IPS DF 6.9 (cell line): ENCODE measurements at regions not wholly inside any gene's neighbourhood (a gene's known extent, or its start where the extent isn't known, plus 50 kb on each side); places are given as distances from the start of the nearest gene placed in this dataset.

ENCODE experiments used
- DNase-seq: peaks from one replicate; pipeline ENCODE4 v3.0.0-alpha.2; 2013; ENCODE audit warnings: low read depth, low spot score
- H3K27ac ChIP-seq: one replicate; pipeline ENCODE4 v1.5.1; 2013; ENCODE audit warnings: low read length, control low read depth
- H3K27me3 ChIP-seq: 2 replicates; pipeline ENCODE4 v1.6.1; 2013; ENCODE audit warnings: mild to moderate bottlenecking, low read length; ENCODE audit not compliant: control insufficient read depth, insufficient read depth
- H3K36me3 ChIP-seq: 2 replicates; pipeline ENCODE4 v1.6.1; 2013; ENCODE audit warnings: low read length; ENCODE audit not compliant: control insufficient read depth, insufficient read depth
- H3K4me1 ChIP-seq: 2 replicates; pipeline ENCODE4 v1.6.1; 2013; ENCODE audit warnings: low read length; ENCODE audit not compliant: control insufficient read depth, insufficient read depth
- H3K4me3 ChIP-seq: 2 replicates; pipeline ENCODE4 v1.5.1; 2013; ENCODE audit warnings: mild to moderate bottlenecking, low read length
- H3K9me3 ChIP-seq: 2 replicates; pipeline ENCODE4 v1.6.1; 2013; ENCODE audit warnings: low read length, inconsistent platforms; ENCODE audit not compliant: control insufficient read depth, insufficient read depth
- WGBS: extraction: QIAGEN DNeasy Blood & Tissue Kit; methylation state at CpG from one replicate; pipeline ENCODE4 v1.1.7; 2013; ENCODE audit warnings: mixed read lengths, missing lambda C conversion rate; ENCODE audit not compliant: insufficient read length, insufficient coverage; 5-methylcytosine and 5-hydroxymethylcytosine counted together

GRCh38 chr14:34203251-34203722 is 252.4 kb upstream of the EGLN3 start:
- DNase-seq: no peak
- no peak overlapping the region for H3K27ac ChIP-seq
- H3K36me3 ChIP-seq: no peaks in the 10 kb centered on the region
- H3K9me3 ChIP-seq: no peaks in the 10 kb centered on the region
- no peak overlapping the region for H3K4me3 ChIP-seq
- no peaks in the 10 kb centered on the region for H3K27me3 ChIP-seq
- no CpG with 5 or more reads among the region's 4 CpGs for WGBS
- H3K4me1 ChIP-seq: no peaks in the 10 kb centered on the region

- Histone ChIP-seq H3K36me3 (no peaks in the 10 kb centered on the region), H3K4me3 (no peak overlapping the region), H3K9me3 (no peaks in the 10 kb centered on the region), H3K27ac (no peak overlapping the region), H3K4me1 (no peaks in the 10 kb centered on the region), H3K27me3 (no peaks in the 10 kb centered on the region)
- no peak for DNase-seq
- WGBS: no CpG with 5 or more reads among the region's 3 CpGs
Observed at GRCh38 chr14:34201909-34202637, 251.2 kb upstream of the EGLN3 start.

- Histone ChIP-seq H3K36me3 (no peaks in the 10 kb centered on the region), H3K4me1 (no peaks in the 10 kb centered on the region), H3K27ac (no peak overlapping the region), H3K27me3 (no peaks in the 10 kb centered on the region), H3K9me3 (no peaks in the 10 kb centered on the region), H3K4me3 (no peak overlapping the region)
- no CpG with 5 or more reads among the region's 4 CpGs for WGBS
- no peak for DNase-seq
Observed at GRCh38 chr14:34199585-34199984, 248.7 kb upstream of the EGLN3 start.

GRCh38 chr14:34198096-34198495 is 247.2 kb upstream of the EGLN3 start:
- Histone ChIP-seq H3K9me3 (no peaks in the 10 kb centered on the region), H3K4me3 (no peak overlapping the region), H3K27ac (no peak overlapping the region), H3K36me3 (no peaks in the 10 kb centered on the region), H3K27me3 (no peaks in the 10 kb centered on the region), H3K4me1 (no peaks in the 10 kb centered on the region)
- DNase-seq: no peak
- no CpG with 5 or more reads among the region's 4 CpGs for WGBS

- no peaks in the 10 kb centered on the region for H3K9me3 ChIP-seq
- DNase-seq: no peak
- no peaks in the 10 kb centered on the region for H3K36me3 ChIP-seq
- H3K4me1 ChIP-seq: no peaks in the 10 kb centered on the region
- H3K4me3 ChIP-seq: no peak overlapping the region
- H3K27me3 ChIP-seq: no peaks in the 10 kb centered on the region
- H3K27ac ChIP-seq: no peak overlapping the region
Observed at GRCh38 chr14:34195964-34196363, 245.1 kb upstream of the EGLN3 start.

GRCh38 chr14:34190717-34191116 is 239.8 kb upstream of the EGLN3 start:
- Histone ChIP-seq H3K4me1 (no peaks in the 10 kb centered on the region), H3K27me3 (no peaks in the 10 kb centered on the region), H3K27ac (no peak overlapping the region), H3K36me3 (no peaks in the 10 kb centered on the region), H3K9me3 (no peaks in the 10 kb centered on the region), H3K4me3 (no peak overlapping the region)
- no peak for DNase-seq
- WGBS: 100% methylated on average over 1 of the region's 4 CpGs

GRCh38 chr14:34189866-34190265 is 239.0 kb upstream of the EGLN3 start:
- no peak overlapping the region for H3K4me3 ChIP-seq
- no peaks in the 10 kb centered on the region for H3K27me3 ChIP-seq
- H3K4me1 ChIP-seq: no peaks in the 10 kb centered on the region
- no peak overlapping the region for H3K27ac ChIP-seq
- no peak for DNase-seq
- WGBS: no CpG with 5 or more reads among the region's 3 CpGs
- no peaks in the 10 kb centered on the region for H3K9me3 ChIP-seq
- no peaks in the 10 kb centered on the region for H3K36me3 ChIP-seq

- WGBS: no CpG with 5 or more reads among the region's 3 CpGs
- Histone ChIP-seq H3K9me3 (no peaks in the 10 kb centered on the region), H3K4me1 (no peaks in the 10 kb centered on the region), H3K4me3 (no peak overlapping the region), H3K27ac (no peak overlapping the region), H3K36me3 (no peaks in the 10 kb centered on the region), H3K27me3 (no peaks in the 10 kb centered on the region)
- no peak for DNase-seq
Observed at GRCh38 chr14:34187519-34188044, 236.7 kb upstream of the EGLN3 start.

- Histone ChIP-seq H3K4me3 (no peak overlapping the region), H3K27me3 (no peaks in the 10 kb centered on the region), H3K27ac (no peak overlapping the region), H3K36me3 (no peaks in the 10 kb centered on the region), H3K4me1 (no peaks in the 10 kb centered on the region), H3K9me3 (no peaks in the 10 kb centered on the region)
- no peak for DNase-seq
- WGBS: no CpG with 5 or more reads among the region's 3 CpGs
Observed at GRCh38 chr14:34187061-34187460, 236.2 kb upstream of the EGLN3 start.

- Histone ChIP-seq H3K27me3 (no peaks in the 10 kb centered on the region), H3K4me3 (no peak overlapping the region), H3K4me1 (no peaks in the 10 kb centered on the region), H3K36me3 (no peaks in the 10 kb centered on the region), H3K9me3 (no peaks in the 10 kb centered on the region), H3K27ac (no peak overlapping the region)
- no CpG with 5 or more reads among the region's 2 CpGs for WGBS
- no peak for DNase-seq
Observed at GRCh38 chr14:34184126-34184525, 233.3 kb upstream of the EGLN3 start.

GRCh38 chr14:34183478-34183877 is 232.6 kb upstream of the EGLN3 start:
- no peak for DNase-seq
- H3K4me3 ChIP-seq: no peak overlapping the region
- H3K27me3 ChIP-seq: no peaks in the 10 kb centered on the region
- H3K36me3 ChIP-seq: no peaks in the 10 kb centered on the region
- WGBS: no CpG with 5 or more reads among the region's 7 CpGs
- H3K27ac ChIP-seq: no peak overlapping the region
- no peaks in the 10 kb centered on the region for H3K4me1 ChIP-seq
- H3K9me3 ChIP-seq: no peaks in the 10 kb centered on the region
